TTC549 (cell line): ENCODE measurements at regions not wholly inside any gene's neighbourhood (a gene's known extent, or its start where the extent isn't known, plus 50 kb on each side); places are given as distances from the start of the nearest gene placed in this dataset.

Experiments used
- FAIRE-seq: peaks from 2 replicates; lab custom pipeline; 2012; peaks lifted over from hg19 to GRCh38; lab: Jason Lieb, UNC

DNA sequence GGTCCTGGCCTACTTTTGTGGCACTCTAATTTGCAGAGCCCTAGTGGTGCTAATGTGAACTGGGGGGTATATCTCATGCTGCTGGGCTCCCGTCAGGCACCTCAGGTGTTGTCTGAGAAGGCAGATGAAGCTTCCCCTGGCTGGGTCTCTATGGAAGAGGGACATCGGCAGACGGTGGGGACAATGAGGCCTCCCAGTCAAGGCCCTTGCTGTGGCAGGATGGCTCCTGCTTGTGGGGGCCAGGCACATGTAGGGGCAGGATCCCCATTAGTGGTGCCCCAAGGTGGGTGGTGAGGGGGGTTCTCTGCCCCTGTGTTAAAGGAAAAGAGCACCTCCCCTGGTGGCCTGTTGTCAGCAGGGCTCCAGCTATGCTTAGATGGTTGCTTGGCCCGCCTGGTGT, 192.8 kb upstream of the S1PR3 start:
- no peak for FAIRE-seq

GRCh38 chr9:88799541-88800328, 191.5 kb upstream of the S1PR3 start:
- FAIRE-seq, result no peak

DNA sequence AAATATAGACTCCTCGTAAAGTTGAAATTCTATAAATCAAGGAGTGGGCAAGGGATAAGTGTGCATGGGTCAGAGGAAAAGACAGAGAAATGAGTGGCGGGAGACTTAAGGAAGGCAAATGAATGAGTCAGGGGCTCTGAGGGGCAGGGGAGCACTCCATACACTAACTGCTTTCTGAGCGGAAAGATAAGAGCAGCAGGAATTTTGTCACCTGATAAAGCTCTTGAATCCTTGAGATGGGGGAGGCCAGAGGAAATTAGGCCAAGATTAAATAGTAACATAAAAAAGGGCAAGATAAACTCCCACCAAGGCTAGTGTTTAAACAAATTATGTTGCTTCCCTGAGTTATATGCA, 191.0 kb upstream of the S1PR3 start:
- FAIRE-seq, result no peak

- no peak for FAIRE-seq
These were observed 190.0 kb upstream of the S1PR3 start for GRCh38 chr9:88801214-88801796.

DNA sequence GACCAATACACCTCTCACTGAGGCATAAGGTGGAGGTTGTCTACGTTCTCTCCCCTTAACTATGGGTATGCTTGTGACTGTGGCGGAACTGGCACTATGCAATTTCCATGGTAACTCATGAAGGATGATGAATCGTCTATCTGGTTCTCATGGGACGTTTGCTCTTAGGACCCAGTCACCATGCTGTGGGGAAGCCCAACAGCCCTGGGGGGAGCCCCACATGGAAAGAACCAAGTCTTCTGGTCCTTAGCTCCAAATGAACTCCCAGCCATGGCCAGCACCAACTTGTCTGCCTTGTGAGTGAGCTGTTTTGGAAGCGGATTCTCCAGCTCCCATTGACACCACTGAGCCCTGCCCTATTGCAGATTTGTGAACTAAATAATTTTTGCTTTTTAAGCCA, 188.7 kb upstream of the S1PR3 start:
- FAIRE-seq, result no peak

- no peak for FAIRE-seq
These were observed 187.6 kb upstream of the S1PR3 start for GRCh38 chr9:88803546-88804253.

DNA sequence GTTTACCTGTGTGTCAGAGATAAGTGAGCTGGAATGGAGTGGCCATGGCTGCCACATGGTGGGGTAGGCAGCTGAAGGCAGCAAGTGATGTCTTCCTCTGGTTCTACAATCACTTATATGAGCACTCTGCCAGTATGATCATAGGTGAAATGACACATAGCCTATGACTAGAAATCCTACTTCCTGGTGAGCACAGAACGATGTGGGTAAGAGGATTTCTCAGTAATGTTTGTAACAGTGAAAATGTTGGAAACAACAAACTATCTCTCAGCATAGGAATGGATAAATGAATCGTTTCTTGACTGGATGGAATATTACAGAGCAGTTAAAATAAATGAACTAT, 187.0 kb upstream of the S1PR3 start:
- FAIRE-seq, result no peak

DNA sequence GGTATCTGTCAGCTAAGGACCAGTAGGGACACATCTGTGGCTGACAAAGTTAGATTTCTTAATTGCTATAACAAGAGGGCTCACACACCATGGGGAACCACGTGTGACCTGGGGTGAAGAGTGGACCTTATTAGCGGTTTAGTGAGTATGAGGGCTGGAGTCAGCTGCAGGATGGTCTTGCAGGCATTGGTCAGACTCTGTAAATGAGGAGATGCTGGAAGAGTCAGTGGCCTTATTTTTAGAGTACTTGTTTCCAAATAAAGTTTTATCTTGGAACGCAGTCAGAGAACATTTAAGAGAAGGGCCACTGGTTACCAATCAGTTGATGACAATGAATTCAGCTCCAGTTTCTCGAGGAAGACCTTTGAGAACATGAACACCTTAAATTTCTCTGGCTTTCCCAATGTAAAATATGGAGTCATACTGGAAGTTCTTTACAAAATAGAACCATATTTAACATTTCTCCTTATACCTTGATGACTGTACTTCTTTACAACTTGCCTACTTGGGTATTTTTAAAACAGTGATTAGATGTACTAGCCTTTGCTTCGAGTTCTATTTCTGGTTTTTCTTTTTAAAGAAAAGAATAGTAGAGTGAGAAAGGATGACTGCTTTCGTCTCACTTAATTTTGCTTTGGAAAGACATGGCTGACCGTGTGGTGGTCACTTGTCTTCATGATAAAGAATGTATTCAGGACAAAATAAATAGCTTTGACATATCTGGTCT, 185.9 kb upstream of the S1PR3 start:
- FAIRE-seq, result no peak

DNA sequence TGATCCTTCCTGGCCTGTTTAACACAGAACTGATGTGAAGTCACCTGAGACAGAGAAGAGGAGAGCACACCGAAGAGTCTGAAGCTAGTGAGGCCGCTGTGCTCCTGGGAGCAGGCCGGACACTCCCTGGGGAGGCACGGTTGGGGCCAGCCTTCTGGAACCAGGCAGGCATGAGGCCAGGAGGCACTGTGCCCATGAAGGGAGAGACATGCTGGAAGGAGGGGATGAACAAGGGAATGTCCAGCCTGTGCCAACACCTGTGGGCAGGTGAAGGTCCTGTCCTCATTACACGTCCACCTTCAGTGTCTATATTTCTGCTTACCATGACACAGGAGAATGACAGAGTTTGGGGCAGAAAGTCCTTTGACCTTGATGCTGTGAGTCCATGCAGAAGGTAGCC, 183.8 kb upstream of the S1PR3 start:
- no peak for FAIRE-seq

DNA sequence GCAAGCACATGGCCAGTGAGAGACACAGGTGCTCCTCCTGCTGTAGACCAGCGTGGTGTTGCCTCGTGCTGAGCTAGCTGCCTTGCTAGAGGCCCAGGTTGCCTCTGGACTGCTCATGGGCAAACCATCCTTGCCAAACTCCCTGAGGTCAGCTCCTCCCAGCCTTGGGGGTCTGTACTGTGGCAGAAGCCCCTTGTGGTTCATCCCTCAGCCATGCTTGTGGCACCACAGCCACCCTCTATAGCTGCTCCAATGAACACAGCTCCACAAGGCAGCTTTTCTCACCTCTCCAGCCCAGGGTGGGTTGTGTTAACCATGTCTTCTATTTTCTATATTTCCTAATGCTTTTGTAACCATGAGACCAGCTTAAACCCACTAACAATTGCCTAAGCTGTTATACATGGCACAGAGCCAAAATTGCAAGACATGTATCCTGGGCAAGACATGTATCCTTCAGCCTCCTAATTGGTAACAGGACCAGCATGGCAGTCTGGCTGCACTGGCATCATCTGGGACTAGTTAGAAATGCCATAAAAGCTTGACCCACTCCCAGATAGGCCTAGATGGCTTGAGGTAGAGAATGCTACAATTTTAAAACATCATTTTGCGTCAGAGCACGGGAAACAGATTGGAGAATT, 183.1 kb upstream of the S1PR3 start:
- FAIRE-seq, result no peak

DNA sequence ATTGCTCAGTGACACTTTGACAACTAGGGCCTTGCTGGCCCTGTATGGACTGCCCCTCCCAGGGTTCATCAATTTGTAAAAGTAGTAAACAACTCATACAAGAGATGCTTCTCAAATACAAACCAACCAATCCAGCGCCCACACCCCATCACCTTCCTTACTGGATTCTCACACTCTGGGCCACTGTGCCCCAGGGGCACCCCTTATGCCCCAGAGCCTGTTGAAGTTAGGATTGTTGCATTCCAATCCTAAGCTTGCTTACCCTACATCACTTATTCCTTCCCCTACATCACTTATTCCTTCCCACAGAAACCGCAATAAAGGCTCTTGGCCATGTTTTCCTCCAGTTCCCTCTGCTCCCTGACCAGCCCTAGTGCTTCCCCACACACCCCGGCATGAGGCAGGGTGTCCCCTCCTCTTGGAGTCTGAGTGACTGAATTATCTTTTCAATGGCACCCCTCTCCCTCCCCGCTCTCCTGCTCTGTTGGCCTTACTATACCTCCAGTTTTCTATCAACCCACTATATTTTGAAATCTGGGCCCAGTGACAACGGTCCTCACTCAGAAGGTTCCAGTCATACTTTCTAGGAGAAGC, 182.4 kb upstream of the S1PR3 start:
- no peak for FAIRE-seq

- FAIRE-seq, result no peak
These were observed 181.7 kb upstream of the S1PR3 start for GRCh38 chr9:88809355-88810161.

GRCh38 chr9:88810826-88811225, 180.4 kb upstream of the S1PR3 start:
- no peak for FAIRE-seq

DNA sequence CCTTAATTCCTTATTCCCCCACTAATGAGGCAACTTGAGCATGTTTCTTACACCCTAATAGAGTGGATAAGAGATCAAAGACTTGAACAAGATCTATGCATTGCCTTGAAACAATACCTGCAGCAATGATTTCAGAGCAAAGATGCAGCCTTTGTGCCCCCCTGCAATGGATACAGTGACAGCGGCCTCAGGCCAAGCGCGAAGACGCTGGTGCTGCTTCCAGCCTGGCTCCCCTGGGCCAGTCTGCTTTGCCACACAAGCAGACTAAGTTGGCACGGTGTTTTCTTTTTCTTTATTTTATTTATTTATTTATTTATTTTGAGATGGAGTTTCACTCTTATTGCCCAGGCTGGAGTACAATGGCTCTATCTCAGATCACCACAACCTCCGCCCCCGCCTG, 179.8 kb upstream of the S1PR3 start:
- FAIRE-seq, result no peak

DNA sequence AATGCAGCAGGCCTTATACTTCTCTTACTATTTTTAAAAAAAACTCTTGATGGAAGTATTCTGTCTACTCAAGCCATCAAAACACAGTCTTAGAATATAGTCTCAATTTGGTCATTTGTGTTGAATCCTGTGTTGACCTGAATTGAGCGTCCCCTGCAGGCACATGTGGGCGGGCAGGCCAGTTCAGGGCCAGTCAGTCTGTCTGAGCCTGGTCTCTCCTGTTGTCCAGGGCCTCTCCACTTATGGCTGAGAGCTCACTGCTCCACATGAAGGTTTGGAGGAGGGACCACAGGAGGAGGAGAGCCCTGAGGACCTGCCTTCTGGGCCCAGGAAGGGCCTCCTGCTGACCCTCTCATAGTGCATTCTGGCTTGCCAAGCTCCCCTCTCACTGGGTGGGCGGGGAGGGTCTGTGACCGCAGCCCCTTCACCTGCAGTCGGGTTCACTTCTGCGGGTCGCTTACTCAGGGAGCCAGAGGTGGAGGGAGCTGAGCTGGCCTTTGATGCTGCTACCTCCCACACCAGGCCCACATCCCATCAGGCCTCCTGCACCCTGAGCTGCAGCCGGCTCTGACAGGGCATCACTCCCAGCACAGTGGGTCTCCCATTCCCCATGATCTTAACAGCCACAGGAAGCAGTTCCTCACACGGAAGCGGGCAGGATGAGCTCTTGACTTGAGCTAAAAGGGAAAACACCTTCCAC, 178.2 kb upstream of the S1PR3 start:
- FAIRE-seq, result no peak

GRCh38 chr9:88813638-88814209, 177.5 kb upstream of the S1PR3 start:
- FAIRE-seq, result no peak

- no peak for FAIRE-seq
These were observed 176.7 kb upstream of the S1PR3 start for GRCh38 chr9:88814577-88814976.

- no peak for FAIRE-seq
These were observed 175.1 kb upstream of the S1PR3 start for GRCh38 chr9:88816141-88816540.

DNA sequence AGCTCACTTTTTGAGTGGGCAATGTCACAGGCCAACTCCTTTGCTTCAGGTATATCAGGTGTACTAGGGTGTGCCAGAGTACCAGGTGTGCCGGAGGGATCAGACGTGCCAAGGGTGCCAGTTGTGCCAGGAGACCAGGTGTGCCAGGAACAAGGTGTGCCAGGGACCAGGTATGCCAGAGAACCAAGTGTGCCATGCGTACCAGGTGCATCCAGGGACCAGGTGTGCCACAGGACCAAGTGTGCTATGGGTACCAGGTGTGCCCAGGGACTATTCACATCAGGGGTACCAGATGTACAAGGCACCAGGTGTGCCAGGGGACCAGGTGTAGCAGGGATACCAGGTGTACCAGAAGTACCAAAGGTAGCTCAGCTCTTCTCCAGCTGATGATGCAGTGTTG, 174.7 kb upstream of the S1PR3 start:
- no peak for FAIRE-seq

DNA sequence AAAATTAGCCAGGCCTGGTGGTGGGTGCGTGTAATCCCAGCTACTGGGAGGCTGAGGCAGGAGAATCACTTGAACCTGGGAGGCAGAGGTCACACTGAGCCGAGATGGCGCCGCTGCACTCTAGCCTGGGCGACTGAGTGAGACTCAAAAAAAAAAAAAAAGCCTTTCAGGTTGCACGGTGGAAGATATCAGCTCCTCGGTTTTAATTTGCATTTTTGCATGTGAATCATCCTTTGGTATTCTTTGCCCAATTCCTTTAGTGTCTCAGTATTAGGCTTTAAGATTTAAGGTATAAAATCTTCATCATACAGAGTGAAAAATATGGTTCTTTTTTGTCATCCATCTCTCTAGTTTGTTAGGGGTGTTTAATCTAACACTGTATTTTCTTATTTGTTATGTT, 173.6 kb upstream of the S1PR3 start:
- no peak for FAIRE-seq
